HG03135 (cell line): ENCODE measurements at regions not wholly inside any gene's neighbourhood (a gene's known extent, or its start where the extent isn't known, plus 50 kb on each side); places are given as distances from the start of the nearest gene placed in this dataset.
"Not testable (repeated sequence)": the region's sequence is repeated elsewhere in the genome, so short reads cannot be mapped to it uniquely, and the experiment has no call there.

Experiments
- ATAC-seq: cut with Tn5 transposase; IDR thresholded peaks from one replicate; pipeline ENCODE4 v1.9.1; 2021; ENCODE audit warnings: mild to moderate bottlenecking, moderate library complexity; ENCODE audit not compliant: unreplicated experiment

- ATAC-seq: no peak
Observed at GRCh38 chr7:47093320-47094234, 488.3 kb downstream of the TNS3 start.

GRCh38 chr7:47092336-47092735 lies 489.6 kb downstream of the TNS3 start:
- ATAC-seq: no peak

- no peak for ATAC-seq
Observed at GRCh38 chr7:47091141-47091540, 490.8 kb downstream of the TNS3 start.

GRCh38 chr7:47089461-47089860 lies 492.4 kb downstream of the TNS3 start:
- ATAC-seq: no peak

- no peak for ATAC-seq
Observed at GRCh38 chr7:47089068-47089417, 492.9 kb downstream of the TNS3 start.

GRCh38 chr7:47088329-47089067 lies 493.4 kb downstream of the TNS3 start:
- peak; percentile 80 for ATAC-seq

GRCh38 chr7:47087866-47088265 lies 494.0 kb downstream of the TNS3 start:
- no peak for ATAC-seq

- ATAC-seq: no peak
Observed at GRCh38 chr7:47085491-47086275, 496.2 kb downstream of the TNS3 start.

GRCh38 chr7:47083476-47084250 lies 498.2 kb downstream of the TNS3 start:
- no peak for ATAC-seq

- ATAC-seq: no peak
Observed at GRCh38 chr7:47080816-47081215, 501.1 kb downstream of the TNS3 start.

GRCh38 chr7:47078241-47078640 lies 503.7 kb downstream of the TNS3 start:
- no peak for ATAC-seq

GRCh38 chr7:47074702-47075153 lies 507.2 kb downstream of the TNS3 start:
- no peak for ATAC-seq

- no peak for ATAC-seq
Observed at GRCh38 chr7:47073284-47073683, 508.6 kb downstream of the TNS3 start.

GRCh38 chr7:47071866-47072265 lies 510.0 kb downstream of the TNS3 start:
- no peak for ATAC-seq

- no peak for ATAC-seq
Observed at GRCh38 chr7:47069385-47070076, 512.4 kb downstream of the TNS3 start.

- ATAC-seq: no peak
Observed at GRCh38 chr7:47066976-47067614, 514.8 kb downstream of the TNS3 start.

GRCh38 chr7:47056731-47057130 lies 525.2 kb downstream of the TNS3 start:
- ATAC-seq: no peak

GRCh38 chr7:47052541-47053208 lies 529.2 kb downstream of the TNS3 start:
- ATAC-seq: not testable (repeated sequence)

- ATAC-seq: no peak
Observed at GRCh38 chr7:47049234-47049774, 532.6 kb downstream of the TNS3 start.
